VCaP (cell line): ENCODE measurements at regions not wholly inside any gene's neighbourhood (a gene's known extent, or its start where the extent isn't known, plus 50 kb on each side); places are given as distances from the start of the nearest gene placed in this dataset.

Source experiments
- H3K27ac ChIP-seq: fragments of 450-650 bp; 2 replicates; pipeline ENCODE4 v1.5.1; 2017
- CTCF ChIP-seq: fragments of 450-650 bp; conservative IDR thresholded peaks from 2 replicates; pipeline ENCODE4 v1.5.1; 2017; ENCODE audit warnings: mild to moderate bottlenecking, moderate library complexity

GRCh38 chr6:134849920-134850447, 99.9 kb downstream of the ALDH8A1 start:
- no peak for TF ChIP-seq CTCF
- no peak overlapping the region for H3K27ac ChIP-seq

GRCh38 chr6:134848076-134848475, 101.8 kb downstream of the ALDH8A1 start:
- no peak for TF ChIP-seq CTCF
- peak overlapping the region; percentile 25; the same call in 1 of the 2 replicates for H3K27ac ChIP-seq

GRCh38 chr6:134846865-134847264, 103.0 kb downstream of the ALDH8A1 start:
- H3K27ac ChIP-seq, result no peak overlapping the region
- no peak for TF ChIP-seq CTCF

- TF ChIP-seq CTCF, result no peak
- no peak overlapping the region for H3K27ac ChIP-seq
These were observed 103.9 kb downstream of the ALDH8A1 start for GRCh38 chr6:134846031-134846430.

- no peak overlapping the region for H3K27ac ChIP-seq
- no peak for TF ChIP-seq CTCF
These were observed 105.8 kb downstream of the ALDH8A1 start for GRCh38 chr6:134844120-134844519.

GRCh38 chr6:134840086-134840867, 109.6 kb downstream of the ALDH8A1 start:
- H3K27ac ChIP-seq, result no peak overlapping the region
- TF ChIP-seq CTCF, result no peak

- H3K27ac ChIP-seq, result no peak overlapping the region
- TF ChIP-seq CTCF, result no peak
These were observed 113.9 kb downstream of the ALDH8A1 start for GRCh38 chr6:134835993-134836392.
